ENCODE measurements at regions not wholly inside any gene's neighbourhood (a gene's known extent, or its start where the extent isn't known, plus 50 kb on each side); places are given as distances from the start of the nearest gene placed in this dataset.
A peak's percentile ranks its signal among the peaks of the same experiment; 100 is the strongest.
"Not testable (repeated sequence)": the region's sequence is repeated elsewhere in the genome, so short reads cannot be mapped to it uniquely, and the experiment has no call there.

DNA sequence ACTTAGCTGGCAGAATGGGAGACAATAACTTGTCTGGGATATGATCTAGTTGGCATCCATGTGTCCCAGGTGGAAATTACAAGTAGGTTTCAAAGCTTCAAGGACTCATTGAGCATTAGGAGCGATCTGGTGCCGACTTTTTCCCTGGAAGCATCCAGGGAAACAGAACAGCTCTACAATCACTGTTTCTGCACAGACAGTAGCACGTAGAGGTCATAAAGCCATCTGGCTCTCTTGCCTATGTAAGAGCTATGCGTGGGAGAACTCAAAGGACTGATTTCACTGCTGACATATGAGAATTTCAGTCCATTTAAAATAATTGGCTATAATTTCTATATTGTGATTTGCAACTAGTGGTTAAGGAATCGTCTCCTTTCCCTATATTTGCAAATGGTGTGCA, 791.7 kb downstream of the REEP3 start:
- no peak for DNase-seq (ENCODE audit: low read depth)

GRCh38 chr10:64313967-64314366, 792.8 kb downstream of the REEP3 start:
- no peak for DNase-seq (ENCODE audit: low read depth)

GRCh38 chr10:64316416-64316815, 795.2 kb downstream of the REEP3 start:
- DNase-seq (ENCODE audit: low read depth) = no peak

- no peak for DNase-seq (ENCODE audit: low read depth)
Measured at GRCh38 chr10:64316833-64317232, 795.6 kb downstream of the REEP3 start.

- DNase-seq (ENCODE audit: low read depth) = no peak
Measured at GRCh38 chr10:64320448-64320847, 799.2 kb downstream of the REEP3 start.

DNA sequence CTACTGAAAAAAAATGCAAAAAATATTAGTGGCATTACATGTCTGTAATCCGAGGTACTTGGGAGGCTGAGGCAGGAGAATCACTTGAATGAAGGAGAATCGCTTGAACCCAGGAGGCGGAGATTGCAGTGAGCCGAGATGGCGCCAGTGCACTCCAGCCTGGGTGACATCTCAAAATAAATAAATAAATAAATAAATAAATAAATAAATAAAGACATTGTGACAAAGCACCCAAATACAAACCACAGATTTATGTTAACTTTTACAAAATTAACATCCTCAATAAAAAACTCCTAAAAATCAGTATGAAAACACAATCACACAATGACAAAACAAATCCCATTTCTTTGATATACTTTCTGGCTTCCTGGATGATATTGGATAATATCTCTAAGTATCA, 808.3 kb downstream of the REEP3 start:
- DNase-seq (ENCODE audit: low read depth) = no peak

DNA sequence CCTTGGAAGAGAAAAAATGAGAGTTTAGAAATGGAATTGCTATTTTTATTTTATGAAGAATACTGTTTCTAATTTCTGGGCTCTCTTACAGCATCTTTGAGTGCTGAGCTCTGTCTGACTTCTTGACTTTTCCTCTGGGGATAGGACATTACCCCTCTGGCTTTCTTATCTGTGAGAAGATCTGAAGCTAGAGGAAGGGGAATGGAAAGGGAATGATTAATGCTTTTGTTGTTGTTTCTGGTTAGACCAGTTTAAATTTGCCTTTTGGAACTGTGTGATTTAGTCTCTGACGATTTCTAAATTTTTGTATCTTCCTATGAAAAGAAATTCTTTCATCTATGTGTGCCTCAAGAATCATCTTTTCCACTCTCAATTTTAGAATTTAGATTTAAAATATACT, 811.4 kb downstream of the REEP3 start:
- no peak for DNase-seq (ENCODE audit: low read depth)

- no peak for DNase-seq (ENCODE audit: low read depth)
Measured at GRCh38 chr10:64334084-64334483, 812.9 kb downstream of the REEP3 start.

GRCh38 chr10:64344211-64344610, 823.0 kb downstream of the REEP3 start:
- DNase-seq (ENCODE audit: low read depth) = no peak

- DNase-seq (ENCODE audit: low read depth) = no peak
Measured at GRCh38 chr10:64345856-64346255, 824.7 kb downstream of the REEP3 start.

DNA sequence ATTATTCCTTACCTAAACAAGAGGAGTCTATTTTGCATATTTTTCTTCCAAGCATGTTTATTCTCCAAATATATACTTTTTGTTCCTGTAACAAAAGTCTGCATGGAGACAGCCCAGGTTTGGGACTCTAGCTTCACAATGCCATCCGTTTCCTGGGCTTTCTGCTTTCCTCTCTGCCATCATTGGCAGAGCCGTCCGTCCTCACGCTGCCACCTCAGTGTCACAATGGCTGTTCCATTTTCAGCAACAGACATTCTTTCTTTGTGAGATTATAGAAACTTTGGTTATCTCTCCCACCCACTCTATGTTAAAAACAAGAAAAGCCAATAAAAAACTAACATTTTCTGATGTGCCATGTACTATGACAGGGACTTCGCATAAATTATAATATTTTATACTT, 825.2 kb downstream of the REEP3 start:
- no peak for DNase-seq (ENCODE audit: low read depth)

DNA sequence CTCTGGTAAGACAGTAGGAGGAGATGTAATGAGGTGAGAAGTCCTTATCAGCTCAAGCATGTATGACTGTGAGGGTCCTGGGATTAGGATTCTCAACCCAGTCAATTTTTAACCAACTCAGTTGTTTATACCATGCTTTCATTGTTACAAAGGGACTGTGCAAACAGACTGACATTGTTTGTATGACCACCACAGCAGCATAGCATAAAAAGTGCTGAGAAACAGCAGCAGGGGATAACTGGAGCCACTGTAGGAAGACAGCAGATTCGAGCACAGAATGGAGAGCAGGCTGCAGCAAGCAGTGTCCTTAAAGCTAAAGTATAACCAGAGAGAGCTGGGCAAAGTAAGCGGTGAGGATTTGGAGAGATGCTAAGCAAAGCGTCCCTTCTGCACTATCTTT, 829.5 kb downstream of the REEP3 start:
- no peak for DNase-seq (ENCODE audit: low read depth)

DNA sequence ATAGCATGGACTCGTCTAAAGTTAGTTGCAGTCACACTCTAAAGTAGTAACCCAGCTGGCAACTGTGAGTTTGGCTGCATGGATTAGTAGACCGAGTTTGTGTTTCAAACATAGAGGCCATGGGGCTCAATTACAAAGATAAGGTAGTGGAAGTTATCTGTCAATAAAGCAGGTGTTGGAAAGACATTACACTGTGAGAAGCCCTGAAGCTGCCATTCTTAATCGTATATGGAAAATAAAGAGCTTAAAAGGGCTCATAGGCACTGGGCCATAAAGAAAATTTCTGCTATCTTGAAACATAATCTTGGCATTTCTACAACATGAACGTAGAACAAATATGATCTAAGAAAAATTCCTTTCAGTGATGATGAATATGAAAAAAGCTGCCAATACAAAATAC, 837.7 kb downstream of the REEP3 start:
- DNase-seq (ENCODE audit: low read depth) = no peak

- DNase-seq (ENCODE audit: low read depth) = not testable (repeated sequence)
Measured at GRCh38 chr10:64360240-64360639, 839.0 kb downstream of the REEP3 start.

DNA sequence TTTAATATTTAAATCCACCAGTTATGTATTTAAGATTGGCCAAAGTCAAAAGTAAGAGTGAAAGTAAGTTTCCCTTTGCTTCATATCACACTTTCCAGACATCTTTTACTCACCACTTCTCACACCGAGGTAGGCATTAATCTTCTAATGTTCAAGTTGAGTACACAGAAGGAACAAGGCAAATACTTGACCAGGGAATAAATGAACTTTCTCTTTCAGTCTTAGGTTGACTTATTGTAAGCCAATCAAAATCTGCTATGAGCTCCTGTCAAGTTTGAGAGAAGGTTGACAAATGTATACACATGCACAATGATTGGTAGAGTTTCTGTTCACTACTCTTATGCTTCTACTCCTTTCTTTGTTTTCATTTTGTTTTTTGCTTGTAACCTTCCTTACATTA, 842.5 kb downstream of the REEP3 start:
- DNase-seq (ENCODE audit: low read depth) = no peak

DNA sequence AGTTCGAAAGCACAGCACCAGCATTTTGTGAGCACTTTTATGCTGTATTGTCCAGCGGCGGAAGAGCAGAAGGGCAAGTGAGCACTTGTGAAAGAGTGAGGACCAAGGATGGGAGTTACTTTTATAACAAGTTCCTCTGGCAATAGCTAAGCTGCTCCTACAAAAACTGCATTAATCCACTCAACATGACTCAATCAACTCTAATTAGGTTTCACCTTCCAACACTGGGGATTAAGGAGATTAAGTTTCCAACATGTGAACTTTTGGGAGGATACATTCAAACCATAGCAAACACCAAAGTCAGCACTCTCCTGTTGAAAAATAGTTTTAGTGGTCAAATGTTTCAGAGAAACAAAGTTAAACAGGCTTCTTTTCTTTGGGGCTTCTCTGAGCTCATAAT, 844.5 kb downstream of the REEP3 start:
- no peak for DNase-seq (ENCODE audit: low read depth)

DNA sequence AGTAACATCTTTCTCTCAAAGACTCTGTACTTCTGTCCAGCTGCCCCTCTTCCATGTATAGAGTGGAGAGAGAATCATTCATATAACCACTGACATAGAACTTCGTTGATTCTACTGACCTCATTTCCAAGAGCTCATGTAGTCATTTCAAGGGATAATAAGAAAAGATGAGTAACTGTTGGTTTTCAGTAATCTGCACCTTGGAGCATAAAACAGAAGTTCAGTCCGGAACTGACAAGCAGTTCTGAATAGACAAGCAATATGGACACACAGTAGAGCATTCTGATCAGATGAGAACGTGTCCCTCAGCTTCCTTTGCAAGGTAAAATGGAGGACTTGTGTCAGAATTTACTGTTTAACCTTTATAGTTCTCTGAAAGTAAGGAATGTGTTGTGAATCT, 847.1 kb downstream of the REEP3 start:
- DNase-seq (ENCODE audit: low read depth) = no peak

- DNase-seq (ENCODE audit: low read depth) = no peak
Measured at GRCh38 chr10:64369885-64370773, 848.9 kb downstream of the REEP3 start.

DNA sequence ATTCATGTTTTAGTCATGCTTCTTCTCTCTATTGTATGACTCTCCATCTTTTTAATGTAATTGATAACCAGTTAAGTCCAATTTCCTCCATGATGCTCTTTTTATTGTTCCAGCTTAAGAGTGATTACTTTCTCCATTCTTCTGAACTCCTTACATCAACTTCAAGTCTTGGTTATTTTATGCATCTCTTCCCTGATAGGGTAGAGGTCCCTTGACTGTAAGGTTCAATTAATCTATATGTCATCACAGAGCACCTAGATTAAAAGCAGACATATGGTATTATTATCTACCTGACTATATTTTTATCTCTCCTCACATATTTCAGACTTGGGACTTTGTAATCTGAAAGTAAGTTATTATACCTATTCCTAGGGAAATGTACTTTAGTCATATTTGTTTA, 853.1 kb downstream of the REEP3 start:
- DNase-seq (ENCODE audit: low read depth) = no peak

GRCh38 chr10:64376167-64376566, 855.0 kb downstream of the REEP3 start:
- no peak for DNase-seq (ENCODE audit: low read depth)

GRCh38 chr10:64379898-64380297, 858.7 kb downstream of the REEP3 start:
- DNase-seq (ENCODE audit: low read depth) = no peak

- DNase-seq (ENCODE audit: low read depth) = no peak
Measured at GRCh38 chr10:64385355-64385754, 864.2 kb downstream of the REEP3 start.

DNA sequence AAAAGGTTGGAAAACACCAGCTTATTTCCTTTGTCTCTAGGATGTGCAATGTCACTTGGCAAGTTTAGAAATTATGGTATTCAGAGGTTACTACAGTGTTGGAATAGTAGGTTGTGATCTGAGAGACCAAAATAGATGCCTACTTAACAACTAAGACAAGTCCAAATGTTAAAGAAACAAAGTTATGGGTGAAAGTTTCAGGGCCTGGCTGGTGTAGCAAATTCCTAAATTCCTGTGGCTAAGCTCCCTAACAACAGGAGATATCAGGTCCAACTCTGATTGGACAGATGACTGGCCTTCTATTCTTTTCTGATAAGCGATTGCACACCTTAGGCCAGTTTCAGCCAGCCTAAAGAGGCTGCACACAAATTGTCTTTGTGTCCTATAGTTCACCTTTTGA, 873.5 kb downstream of the REEP3 start:
- peak; percentile 8 for DNase-seq (ENCODE audit: low read depth)

Measured in LHCN-M2 (cell line).